Activated CD8-positive, alpha-beta T cell treated with anti-CD3 and anti-CD28 coated beads for 36 hours (primary cell): ENCODE measurements at regions not wholly inside any gene's neighbourhood (a gene's known extent, or its start where the extent isn't known, plus 50 kb on each side); places are given as distances from the start of the nearest gene placed in this dataset.

Experiments used
- ATAC-seq: fragments of 200-7000 bp; cut with Tn5 transposase; one replicate; pipeline ENCODE4 v1.10.0; 2021; ENCODE audit warnings: mild to moderate bottlenecking, moderate library complexity
- CTCF ChIA-PET: fragments of 350-600 bp; sonication (Branson Sonifier 250); formaldehyde crosslinking; loops from one replicate; lab custom pipeline; 2021; ENCODE audit warnings: antibody characterized with exemption; lab: Charles Lee
- POLR2A ChIA-PET: fragments of 350-600 bp; sonication (Branson Sonifier 250); formaldehyde crosslinking; loops from one replicate; lab custom pipeline; 2021; ENCODE audit warnings: antibody characterized with exemption; lab: Charles Lee
- DNase-seq: peaks from one replicate; pipeline ENCODE4 v3.0.0-alpha.2; 2020
- H3K27ac Mint-ChIP-seq: one replicate; pipeline ENCODE4 v1.8.0; 2021; ENCODE audit warnings: mild to moderate bottlenecking, mixed read lengths
- H3K27me3 Mint-ChIP-seq: one replicate; pipeline ENCODE4 v1.8.0; 2021; ENCODE audit warnings: mixed read lengths
- H3K36me3 Mint-ChIP-seq: one replicate; pipeline ENCODE4 v1.8.0; 2021; ENCODE audit warnings: low read depth, mixed read lengths
- H3K4me1 Mint-ChIP-seq: one replicate; pipeline ENCODE4 v1.8.0; 2021; ENCODE audit warnings: low read depth, mixed read lengths
- H3K4me3 Mint-ChIP-seq: one replicate; pipeline ENCODE4 v1.8.0; 2021; ENCODE audit warnings: mild to moderate bottlenecking, moderate library complexity, mixed read lengths
- H3K9me3 Mint-ChIP-seq: one replicate; pipeline ENCODE4 v1.8.0; 2021; ENCODE audit warnings: mixed read lengths
- intact Hi-C: fragments of 100-400 bp; cut with micrococcal nuclease; formaldehyde crosslinking; loops from one replicate; pipeline ENCODE4 v1.10.0; 2022
- TF ChIP-seq, protein P1 (sequence below): fragments of 200-600 bp; IDR thresholded peaks from one replicate; pipeline ENCODE4 v1.8.0; 2022; ENCODE audit warnings: antibody characterized with exemption, mild to moderate bottlenecking

DNA sequence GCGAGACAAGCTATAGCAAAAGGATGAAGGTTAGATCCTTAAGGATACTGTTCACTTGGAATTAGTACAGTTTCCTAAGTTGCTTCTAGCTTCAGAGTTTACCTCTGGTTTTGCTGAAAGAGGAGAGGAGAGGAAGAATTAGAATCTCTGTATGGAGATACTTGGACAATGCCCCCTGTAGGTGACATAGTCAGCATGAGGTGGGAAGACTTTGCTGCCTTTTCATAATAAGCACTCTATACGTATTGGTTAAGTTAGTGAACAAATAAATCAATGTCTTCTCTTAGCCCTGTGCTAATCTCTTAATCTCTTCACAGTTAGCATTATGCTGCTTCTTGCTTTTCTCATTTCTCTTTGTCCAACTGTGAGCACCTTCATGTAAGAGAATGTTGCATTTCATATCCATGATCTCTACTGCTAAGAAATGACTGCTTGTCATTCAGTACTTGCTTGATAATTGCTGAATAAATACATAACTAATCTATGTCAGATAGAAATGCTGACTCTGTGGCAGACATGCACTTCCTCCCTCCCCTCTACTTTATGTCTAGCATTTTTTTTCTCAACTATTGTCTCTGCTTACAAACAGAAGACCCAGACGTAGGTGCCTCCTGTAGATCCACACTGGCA, 527.2 kb downstream of the GBA3 start:
- DNase-seq (no peak), ATAC-seq (no peak)
- TF ChIP-seq, protein P1, sequence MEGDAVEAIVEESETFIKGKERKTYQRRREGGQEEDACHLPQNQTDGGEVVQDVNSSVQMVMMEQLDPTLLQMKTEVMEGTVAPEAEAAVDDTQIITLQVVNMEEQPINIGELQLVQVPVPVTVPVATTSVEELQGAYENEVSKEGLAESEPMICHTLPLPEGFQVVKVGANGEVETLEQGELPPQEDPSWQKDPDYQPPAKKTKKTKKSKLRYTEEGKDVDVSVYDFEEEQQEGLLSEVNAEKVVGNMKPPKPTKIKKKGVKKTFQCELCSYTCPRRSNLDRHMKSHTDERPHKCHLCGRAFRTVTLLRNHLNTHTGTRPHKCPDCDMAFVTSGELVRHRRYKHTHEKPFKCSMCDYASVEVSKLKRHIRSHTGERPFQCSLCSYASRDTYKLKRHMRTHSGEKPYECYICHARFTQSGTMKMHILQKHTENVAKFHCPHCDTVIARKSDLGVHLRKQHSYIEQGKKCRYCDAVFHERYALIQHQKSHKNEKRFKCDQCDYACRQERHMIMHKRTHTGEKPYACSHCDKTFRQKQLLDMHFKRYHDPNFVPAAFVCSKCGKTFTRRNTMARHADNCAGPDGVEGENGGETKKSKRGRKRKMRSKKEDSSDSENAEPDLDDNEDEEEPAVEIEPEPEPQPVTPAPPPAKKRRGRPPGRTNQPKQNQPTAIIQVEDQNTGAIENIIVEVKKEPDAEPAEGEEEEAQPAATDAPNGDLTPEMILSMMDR = no peak
- POLR2A ChIA-PET = no interaction called here
- Mint-ChIP-seq H3K36me3 (no peaks in the 10 kb centered on the region), H3K4me3 (no peak overlapping the region), H3K9me3 (no peaks in the 10 kb centered on the region), H3K4me1 (no peaks in the 10 kb centered on the region), H3K27ac (no peak overlapping the region), H3K27me3 (no peaks in the 10 kb centered on the region)
- intact Hi-C loops = no loop called here
- CTCF ChIA-PET = no interaction called here

DNA sequence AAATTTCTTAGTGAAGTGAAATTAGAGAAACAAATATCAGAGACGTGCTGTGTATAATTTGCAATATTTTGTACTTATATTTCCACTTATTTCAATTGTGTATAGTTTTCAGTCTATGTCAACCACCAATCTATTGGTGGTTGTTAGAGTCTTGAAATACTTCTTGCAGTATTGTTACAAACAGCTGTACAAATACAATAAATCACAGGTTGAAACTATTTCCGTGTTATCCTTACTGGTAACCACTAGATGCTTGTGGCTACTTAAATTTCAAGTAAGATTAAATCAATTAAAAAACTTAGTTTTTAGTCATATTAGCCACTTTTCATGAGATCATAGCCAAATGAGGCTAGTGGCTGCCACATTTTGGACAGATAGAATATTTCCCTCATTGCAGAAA, 520.5 kb downstream of the GBA3 start:
- intact Hi-C loops = no loop called here
- Mint-ChIP-seq H3K27ac (no peak overlapping the region), H3K36me3 (no peaks in the 10 kb centered on the region), H3K4me1 (no peaks in the 10 kb centered on the region), H3K27me3 (no peaks in the 10 kb centered on the region), H3K4me3 (no peak overlapping the region), H3K9me3 (no peaks in the 10 kb centered on the region)
- ChIA-PET CTCF (interaction anchor here (0.9 kb wide), 1 partner anchor 1423 kb away, joined by 3 read pairs; no protein-coding TSS in a partner anchor), POLR2A (no interaction called here)
- ATAC-seq (no peak), DNase-seq (no peak)
- TF ChIP-seq, protein P1 = no peak

DNA sequence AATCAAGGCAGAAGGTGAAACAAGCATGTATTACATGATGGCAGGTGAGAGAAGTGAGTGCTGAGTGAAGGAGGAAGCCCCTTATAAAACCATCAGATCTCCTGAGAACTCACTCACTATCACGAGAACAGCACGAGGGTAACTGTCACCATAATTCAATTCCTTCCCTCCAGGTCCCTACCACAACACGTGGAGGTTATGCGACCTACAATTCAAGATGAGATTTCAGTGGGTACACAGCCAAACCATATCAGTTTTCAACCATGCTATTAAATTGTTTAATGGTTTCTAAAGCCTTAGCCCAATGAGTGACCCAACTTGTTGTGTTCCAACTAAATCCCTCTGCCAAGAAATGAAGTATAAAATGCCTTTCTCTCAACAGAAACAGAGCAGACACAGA, 519.8 kb downstream of the GBA3 start:
- H3K4me3 Mint-ChIP-seq = no peak overlapping the region
- H3K27me3 Mint-ChIP-seq = no peaks in the 10 kb centered on the region
- no peaks in the 10 kb centered on the region for H3K4me1 Mint-ChIP-seq
- ChIA-PET POLR2A (no interaction called here), CTCF (no interaction called here)
- TF ChIP-seq, protein P1 = no peak
- no peaks in the 10 kb centered on the region for H3K36me3 Mint-ChIP-seq
- no peak overlapping the region for H3K27ac Mint-ChIP-seq
- intact Hi-C loops = no loop called here
- ATAC-seq (no peak), DNase-seq (no peak)
- no peaks in the 10 kb centered on the region for H3K9me3 Mint-ChIP-seq

DNA sequence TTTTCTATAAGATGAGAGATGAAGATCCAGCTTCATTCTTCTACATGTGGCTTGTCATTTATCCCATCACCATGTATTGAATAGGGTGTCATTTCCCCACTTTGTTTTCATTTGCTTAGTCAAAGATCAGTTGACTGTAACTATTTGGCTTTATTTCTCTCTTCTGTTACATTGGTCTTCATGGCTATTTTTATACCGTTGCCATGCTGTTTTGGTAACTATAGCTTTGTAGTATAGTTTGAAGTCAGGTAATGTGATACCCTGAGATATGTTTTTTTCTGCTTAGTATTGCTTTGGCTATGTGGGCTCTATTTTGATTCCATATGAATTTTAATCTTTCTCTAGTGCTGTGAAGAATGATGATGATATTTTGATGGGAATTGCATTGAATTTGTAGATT, 514.3 kb downstream of the GBA3 start:
- intact Hi-C loops = no loop called here
- H3K36me3 Mint-ChIP-seq = no peaks in the 10 kb centered on the region

DNA sequence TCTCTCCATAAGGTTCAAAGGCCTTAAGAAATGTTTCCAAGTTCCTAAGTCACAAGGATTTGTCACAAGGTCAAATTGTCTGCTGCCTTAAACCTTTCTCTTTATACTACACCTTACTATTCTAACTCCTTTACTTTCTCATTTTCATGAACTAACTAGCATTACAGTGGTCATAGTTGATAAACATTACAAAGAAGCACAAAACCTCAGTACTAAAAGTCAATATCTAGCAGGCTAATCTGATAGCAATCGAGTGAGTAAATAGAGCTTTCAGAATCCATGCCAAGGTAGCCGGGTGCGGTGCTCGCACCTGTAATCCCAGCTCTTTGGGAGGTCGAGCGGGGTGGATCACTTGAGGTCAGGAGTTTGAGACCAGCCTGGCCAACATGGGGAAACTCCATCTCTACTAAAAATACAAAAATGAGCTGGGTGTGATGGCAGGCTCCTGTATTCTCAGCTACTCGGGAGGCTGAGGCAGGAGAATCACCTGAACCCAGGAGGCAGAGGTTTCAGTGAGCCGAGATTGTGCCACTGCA, 510.0 kb downstream of the GBA3 start:
- DNase-seq = no peak
- TF ChIP-seq, protein P1 = no peak
- Mint-ChIP-seq H3K27ac (no peak overlapping the region), H3K36me3 (no peaks in the 10 kb centered on the region), H3K27me3 (no peaks in the 10 kb centered on the region), H3K4me1 (no peaks in the 10 kb centered on the region), H3K9me3 (peaks cover 3% of the 10 kb centered on the region), H3K4me3 (no peak overlapping the region)
- ATAC-seq = no peak
- ChIA-PET POLR2A (no interaction called here), CTCF (no interaction called here)
- intact Hi-C loops = no loop called here

More for the DNA sequence above, 514.3 kb downstream of the GBA3 start:
- H3K27me3 Mint-ChIP-seq = no peaks in the 10 kb centered on the region
- H3K9me3 Mint-ChIP-seq = peaks cover 3% of the 10 kb centered on the region
- DNase-seq (no peak), ATAC-seq (no peak)
- H3K4me1 Mint-ChIP-seq = no peaks in the 10 kb centered on the region
- POLR2A ChIA-PET = no interaction called here
- H3K4me3 Mint-ChIP-seq = no peak overlapping the region
- no peak overlapping the region for H3K27ac Mint-ChIP-seq
- CTCF ChIA-PET = no interaction called here
- TF ChIP-seq, protein P1 = no peak
